ENCODE measurements at regions not wholly inside any gene's neighbourhood (a gene's known extent, or its start where the extent isn't known, plus 50 kb on each side); places are given as distances from the start of the nearest gene placed in this dataset.

- no peak for TF ChIP-seq CTCF (IDR thresholded peaks at IDR 0.05)
- TF ChIP-seq POLR2A (IDR thresholded peaks at IDR 0.05) = no peak
Observed at GRCh38 chr6:166758136-166758704, 131.2 kb upstream of the RPS6KA2 start.
